Body of pancreas (tissue), 4 donors: ENCODE measurements at regions not wholly inside any gene's neighbourhood (a gene's known extent, or its start where the extent isn't known, plus 50 kb on each side); places are given as distances from the start of the nearest gene placed in this dataset.

Experiments used
- ATAC-seq: fragments of 150-250 bp; one replicate; pipeline ENCODE4 v1.9.1; 2016
- DNase-seq, 4 donors: peaks; one replicate each; pipeline ENCODE4 v3.0.0-alpha.2; 2019
- H3K27ac ChIP-seq, 4 donors: fragments of 200-600 bp; sonication (generic); 1 replicate in 3 of 4; 2 replicates in 1 of 4; pipeline versions ENCODE4 v1.5.1 to v1.6.1; 2016 to 2019; ENCODE audit warnings: mild to moderate bottlenecking in 1 of 4, mixed read lengths in 1 of 4, moderate library complexity in 1 of 4
- H3K27me3 ChIP-seq, 2 donors: fragments of 200-600 bp; sonication (generic); one replicate each; pipeline ENCODE4 v1.6.0; 2016; ENCODE audit warnings: mild to moderate bottlenecking in 1 of 2
- H3K36me3 ChIP-seq, 2 donors: fragments of 200-600 bp; sonication (generic); replicated peaks in 1 of 2; 2 replicates each; pipeline ENCODE4 v1.5.1; 2016; ENCODE audit warnings: low read depth in 2 of 2; ENCODE audit not compliant: insufficient read depth in 1 of 2
- H3K4me1 ChIP-seq: fragments of 200-600 bp; sonication (generic); one replicate; pipeline ENCODE4 v1.6.0; 2016
- H3K4me3 ChIP-seq, 2 donors: fragments of 200-600 bp; sonication (generic); 1 replicate in 1 of 2; 2 replicates in 1 of 2; pipeline ENCODE4 v1.5.1; 2016 to 2019
- H3K9me3 ChIP-seq, 3 donors: fragments of 200-600 bp; sonication (generic); 1 replicate in 2 of 3; 2 replicates in 1 of 3; pipeline ENCODE4 v1.5.1; 2016
- CTCF ChIP-seq, 7 experiments: fragments of 450-650 bp in 4 of 7; fragments of 200-600 bp in 3 of 7; sonication (generic) in 3 of 7; IDR thresholded peaks; one replicate each; pipeline ENCODE4 v1.5.1; 2016 to 2019; ENCODE audit warnings: antibody characterized with exemption in 7 of 7
- POLR2A ChIP-seq, 3 donors: fragments of 450-650 bp; IDR thresholded peaks; one replicate each; pipeline ENCODE4 v1.6.1; 2016; ENCODE audit warnings: antibody characterized with exemption in 3 of 3, mild to moderate bottlenecking in 2 of 3
- WGBS, 2 donors: methylation state at CpG; one replicate each; pipeline ENCODE4 v1.1.5; 2017; 5-methylcytosine and 5-hydroxymethylcytosine counted together
- intact Hi-C: fragments of 100-400 bp; cut with DNase I; formaldehyde crosslinking; loops from one replicate; pipeline ENCODE4 v1.15.1; 2023

- TF ChIP-seq POLR2A (IDR thresholded peaks at IDR 0.05) (no peak), CTCF (IDR thresholded peaks at IDR 0.05) (no peak)
- no peak for DNase-seq
- H3K36me3 ChIP-seq: no peaks in the 10 kb centered on the region
- ATAC-seq: no peak
- no peaks in the 10 kb centered on the region for H3K9me3 ChIP-seq
- H3K4me3 ChIP-seq: no peak overlapping the region
- intact Hi-C loops: no loop called here
- WGBS, 2 donors: 65 to 72% methylated on average over 2 of the region's 2 CpGs
- no peak overlapping the region for H3K27ac ChIP-seq
- no peaks in the 10 kb centered on the region for H3K4me1 ChIP-seq
- no peaks in the 10 kb centered on the region for H3K27me3 ChIP-seq
These were observed 607.9 kb upstream of the TMPRSS15 start for GRCh38 chr21:19011451-19011850.

DNA sequence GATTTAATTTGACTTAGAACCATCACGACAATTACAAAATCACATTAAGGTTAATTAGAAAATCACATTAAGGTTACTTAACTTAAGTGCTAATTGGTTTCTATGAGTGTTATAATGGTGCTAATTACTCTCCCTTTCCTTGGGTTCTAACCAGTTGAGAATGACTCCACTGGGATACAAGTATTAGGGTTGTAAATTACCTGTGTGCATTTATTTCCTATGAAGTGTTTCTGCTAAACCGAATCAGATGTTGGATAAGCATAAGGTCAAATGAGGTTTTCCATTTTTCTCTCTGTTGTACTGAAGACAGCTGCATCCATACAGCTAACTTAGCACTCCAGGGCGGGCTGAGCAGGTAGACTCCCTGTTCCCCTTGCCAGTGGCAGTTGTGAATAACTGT is 610.3 kb upstream of the TMPRSS15 start:
- H3K27ac ChIP-seq: no peak overlapping the region
- H3K27me3 ChIP-seq: no peaks in the 10 kb centered on the region
- ATAC-seq (no peak), DNase-seq (no peak)
- no peaks in the 10 kb centered on the region for H3K9me3 ChIP-seq
- H3K36me3 ChIP-seq: no peaks in the 10 kb centered on the region
- no peak for TF ChIP-seq CTCF (IDR thresholded peaks at IDR 0.05)
- no peak for TF ChIP-seq POLR2A (IDR thresholded peaks at IDR 0.05)
- no peak overlapping the region for H3K4me3 ChIP-seq
- WGBS, 2 donors: 47 to 58% methylated on average over 3 of the region's 3 CpGs
- H3K4me1 ChIP-seq: no peaks in the 10 kb centered on the region
- intact Hi-C loops: no loop called here

DNA sequence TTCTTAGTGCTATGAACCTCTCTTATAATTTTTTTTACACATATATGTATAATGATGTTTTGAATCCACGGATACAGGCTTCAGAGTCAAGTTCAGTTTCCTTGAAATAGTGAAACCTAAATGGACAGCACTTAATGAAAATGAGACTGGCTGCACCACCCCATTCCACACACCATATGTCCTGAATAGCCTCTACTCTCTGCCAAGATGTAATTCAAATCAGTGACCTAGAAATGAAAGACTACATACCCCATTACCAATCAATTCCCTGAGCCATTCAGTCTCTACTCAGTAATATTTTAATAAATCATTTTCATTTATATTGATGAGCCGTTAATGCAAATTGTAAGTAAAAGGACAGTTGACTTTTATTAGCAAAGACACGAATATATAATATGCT is 614.9 kb upstream of the TMPRSS15 start:
- Histone ChIP-seq H3K4me1 (no peaks in the 10 kb centered on the region), H3K9me3 (no peaks in the 10 kb centered on the region), H3K27ac (no peak overlapping the region), H3K27me3 (no peaks in the 10 kb centered on the region), H3K4me3 (no peak overlapping the region), H3K36me3 (no peaks in the 10 kb centered on the region)
- WGBS, 2 donors: 42 to 51% methylated on average over 3 of the region's 3 CpGs
- DNase-seq (no peak), ATAC-seq (no peak)
- TF ChIP-seq POLR2A (IDR thresholded peaks at IDR 0.05) (no peak), CTCF (IDR thresholded peaks at IDR 0.05) (no peak)
- intact Hi-C loops: no loop called here

DNA sequence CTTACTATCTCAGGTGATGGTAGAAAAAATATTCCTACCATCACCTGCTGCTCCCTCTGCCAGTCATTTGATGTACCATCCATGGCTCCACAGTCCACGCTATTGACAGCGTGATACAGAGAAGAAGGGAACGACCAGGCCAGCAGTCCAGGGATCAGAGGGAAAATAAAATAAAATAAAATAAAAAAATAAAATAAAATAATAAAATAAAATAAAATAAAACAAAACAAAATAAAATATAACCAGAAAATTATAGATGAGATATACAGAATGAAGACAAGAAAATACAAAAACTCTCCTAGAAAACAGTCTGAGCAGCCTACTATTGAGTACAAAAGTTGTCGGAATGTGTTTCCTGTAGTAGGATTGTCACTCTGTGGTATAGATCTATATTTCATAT is 619.4 kb upstream of the TMPRSS15 start:
- H3K27ac ChIP-seq: no peak overlapping the region
- DNase-seq (no peak), ATAC-seq (no peak)
- H3K4me3 ChIP-seq: no peak overlapping the region
- WGBS, 2 donors: 76 to 77% methylated on average over 4 of the region's 4 CpGs
- H3K36me3 ChIP-seq: no peaks in the 10 kb centered on the region
- no peaks in the 10 kb centered on the region for H3K4me1 ChIP-seq
- TF ChIP-seq POLR2A (IDR thresholded peaks at IDR 0.05) (no peak), CTCF (IDR thresholded peaks at IDR 0.05) (no peak)
- intact Hi-C loops: no loop called here
- H3K27me3 ChIP-seq: no peaks in the 10 kb centered on the region
- no peaks in the 10 kb centered on the region for H3K9me3 ChIP-seq

DNA sequence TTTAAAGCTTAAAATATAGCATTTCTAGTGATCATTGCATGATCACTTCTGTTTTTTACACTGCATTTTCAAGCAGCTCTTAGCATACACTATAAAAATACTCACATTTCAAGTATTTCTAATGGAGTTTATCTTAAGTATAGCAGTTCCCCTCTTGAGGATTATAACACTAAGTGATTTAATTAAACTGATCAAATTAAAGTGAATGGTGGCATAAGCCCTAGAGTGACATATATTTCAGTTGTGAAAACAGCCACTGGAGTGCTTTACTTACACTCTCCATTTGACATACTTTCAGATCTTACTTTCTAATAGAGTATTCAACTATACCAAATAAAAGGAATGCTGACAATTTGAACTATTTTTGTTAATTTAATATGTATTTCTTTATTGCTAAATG is 623.3 kb upstream of the TMPRSS15 start:
- Histone ChIP-seq H3K27me3 (no peaks in the 10 kb centered on the region), H3K9me3 (no peaks in the 10 kb centered on the region), H3K4me1 (no peaks in the 10 kb centered on the region), H3K4me3 (no peak overlapping the region), H3K27ac (no peak overlapping the region), H3K36me3 (no peaks in the 10 kb centered on the region)
- intact Hi-C loops: no loop called here
- no peak for TF ChIP-seq CTCF (IDR thresholded peaks at IDR 0.05)
- TF ChIP-seq POLR2A (IDR thresholded peaks at IDR 0.05): no peak
- ATAC-seq: no peak
- DNase-seq: no peak
